ENCODE measurements at regions not wholly inside any gene's neighbourhood (a gene's known extent, or its start where the extent isn't known, plus 50 kb on each side); places are given as distances from the start of the nearest gene placed in this dataset.

DNA sequence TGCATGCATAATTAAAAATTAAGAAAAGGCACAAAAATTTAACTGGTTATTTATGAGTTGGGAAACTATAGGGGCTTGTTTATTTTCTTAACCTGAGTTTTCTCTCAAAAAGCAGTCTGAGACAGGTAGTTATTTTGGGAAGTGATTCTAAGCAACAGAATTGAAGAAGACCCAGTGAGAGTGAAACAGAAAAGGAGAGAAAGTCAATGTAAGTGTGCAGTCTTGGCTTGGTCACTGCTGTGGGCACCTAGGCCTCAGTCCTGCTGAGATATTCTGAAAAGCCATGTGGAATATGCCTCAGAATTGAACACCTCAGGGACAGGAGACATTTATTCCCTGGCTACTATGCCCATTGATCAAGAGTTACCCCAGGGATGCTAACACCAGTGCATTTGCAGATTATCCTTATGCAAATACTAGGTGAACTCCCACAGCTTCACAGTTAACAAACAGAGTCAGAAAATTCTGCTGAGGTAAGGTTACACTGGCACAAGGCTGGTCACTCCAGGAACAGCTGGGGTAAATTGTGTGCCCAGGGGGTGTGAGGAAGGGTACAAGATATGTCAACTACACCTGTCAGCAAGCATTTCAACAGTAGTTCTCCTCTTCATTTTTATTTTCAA, 222.7 kb downstream of the EFHB start:
- no peak for DNase-seq

GRCh38 chr3:19702416-19703078, 231.5 kb downstream of the EFHB start:
- peak; percentile 9 for DNase-seq

DNA sequence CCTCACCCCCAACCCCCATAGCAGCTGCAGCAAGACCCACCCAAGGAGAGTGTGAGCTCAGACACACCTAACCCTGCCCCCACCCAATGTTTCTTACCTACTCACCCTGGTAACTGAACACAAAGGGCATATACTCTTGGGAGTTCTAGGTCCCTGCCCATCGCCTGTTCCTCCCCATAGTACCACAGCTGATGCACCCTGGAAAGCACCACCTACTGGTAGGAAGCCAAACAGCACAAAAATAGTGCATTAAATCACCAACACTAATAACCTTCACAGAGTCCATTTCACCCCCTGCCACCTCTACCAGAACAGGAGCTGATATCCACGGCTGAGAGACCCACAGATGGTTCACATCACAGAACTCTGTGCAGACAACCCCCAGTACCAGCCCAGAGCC, 245.2 kb downstream of the EFHB start:
- no peak for DNase-seq

- DNase-seq = no peak
Measured at GRCh38 chr3:19668163-19668562, 265.9 kb downstream of the EFHB start.

- DNase-seq = no peak
Measured at GRCh38 chr3:19662486-19662885, 271.5 kb downstream of the EFHB start.

- no peak for DNase-seq
Measured at GRCh38 chr3:19652336-19652735, 281.7 kb downstream of the EFHB start.

- no peak for DNase-seq
Measured at GRCh38 chr3:19645093-19645492, 288.9 kb downstream of the EFHB start.

DNA sequence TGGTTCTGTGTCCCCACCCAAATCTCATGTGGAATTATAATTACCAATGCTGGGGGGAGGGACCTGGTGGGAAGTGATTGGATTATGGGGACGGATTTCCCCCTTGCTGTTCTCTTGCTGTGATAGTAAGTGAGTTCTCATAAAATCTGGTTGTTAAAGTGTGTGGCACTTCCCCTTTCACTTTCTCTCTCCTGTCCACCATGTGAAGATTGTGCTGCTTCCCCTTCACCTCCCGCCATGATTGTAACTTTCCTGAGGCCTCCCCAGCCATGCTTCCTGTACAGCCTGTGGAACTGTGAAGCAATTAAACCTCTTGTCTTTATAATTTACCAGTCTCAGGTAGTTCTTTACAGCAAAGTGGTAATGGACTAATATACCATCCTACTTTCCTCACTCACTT, 289.6 kb downstream of the EFHB start:
- no peak for DNase-seq

GRCh38 chr3:19641408-19641807, 292.6 kb downstream of the EFHB start:
- no peak for DNase-seq

DNA sequence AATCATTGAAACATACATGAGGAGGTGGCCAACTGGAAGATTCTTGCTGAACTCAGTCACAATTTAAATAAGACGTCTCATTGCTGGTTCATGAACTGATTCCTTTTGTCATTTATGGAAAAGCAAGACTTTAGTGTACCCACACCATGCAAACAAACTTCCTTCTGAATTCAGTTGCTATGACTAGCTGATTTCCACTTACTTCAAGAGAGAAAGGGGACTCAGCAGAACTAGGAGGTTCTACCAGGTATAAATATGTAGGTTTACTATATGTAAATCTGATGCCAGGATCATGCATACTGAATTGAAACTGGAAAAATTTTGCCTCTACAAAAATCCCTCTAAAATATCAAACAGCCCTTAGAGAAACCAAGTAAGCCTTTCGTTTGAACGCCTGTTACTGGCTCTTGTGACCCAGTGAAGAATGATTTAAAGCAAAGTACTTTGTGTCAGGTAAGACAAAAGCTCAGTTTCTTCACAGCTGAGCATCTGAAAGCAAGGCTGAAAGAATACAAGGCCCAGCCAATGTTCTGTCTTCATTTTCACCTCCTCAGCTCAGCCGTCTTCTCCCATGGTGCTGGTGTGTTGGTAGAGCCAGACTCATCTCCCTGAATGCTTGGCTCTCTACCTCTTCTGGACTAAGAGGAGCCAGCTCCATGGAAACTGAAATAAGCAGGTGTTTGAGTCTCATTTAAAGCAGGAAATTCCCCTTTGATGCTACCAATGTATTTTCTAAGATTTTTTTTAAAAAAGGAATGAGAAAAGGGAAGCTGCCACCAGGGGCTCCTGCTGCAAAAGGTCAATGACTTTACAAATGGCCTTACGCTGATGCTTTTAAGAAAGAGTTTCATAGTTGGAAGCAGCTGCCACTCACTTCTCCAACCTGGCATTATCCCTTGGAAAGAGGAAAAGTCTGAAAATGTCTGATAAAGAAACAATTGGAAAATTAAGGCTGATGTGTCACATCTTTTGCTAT, 301.6 kb downstream of the EFHB start:
- DNase-seq = no peak

GRCh38 chr3:19598870-19599269, 335.1 kb downstream of the EFHB start:
- no peak for DNase-seq

DNA sequence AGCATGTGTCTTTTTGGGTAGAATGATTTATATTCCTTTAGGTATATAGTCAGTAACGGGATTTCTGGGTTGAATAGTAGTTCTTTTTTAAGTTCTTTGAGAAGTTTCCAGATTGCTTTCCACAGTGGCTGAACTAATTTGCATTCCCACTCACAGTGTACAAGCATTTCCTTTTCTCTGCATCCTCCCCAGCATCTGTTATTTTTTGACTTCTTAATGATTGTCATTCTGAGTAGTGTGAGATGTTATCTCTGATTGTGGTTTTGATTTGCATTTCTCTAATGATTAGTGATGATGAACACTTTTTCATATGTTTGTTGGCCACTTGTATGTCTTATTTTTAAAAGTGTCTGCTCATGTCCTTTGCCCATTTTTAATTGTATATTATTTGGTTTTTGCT, 337.6 kb downstream of the EFHB start:
- no peak for DNase-seq

- no peak for DNase-seq
Measured at GRCh38 chr3:19595884-19596283, 338.1 kb downstream of the EFHB start.
